OCI-LY3 (cell line): ENCODE measurements at regions not wholly inside any gene's neighbourhood (a gene's known extent, or its start where the extent isn't known, plus 50 kb on each side); places are given as distances from the start of the nearest gene placed in this dataset.

Experiments
- H2AFZ ChIP-seq: fragments of 200-600, 300-600 bp; shearing (Covaris generic); 2 replicates; pipeline ENCODE4 v1.6.0; 2014; ENCODE audit warnings: antibody characterized with exemption, low read depth, low read length
- H3K27ac ChIP-seq: fragments of 200-600, 300-600 bp; sonication (generic); 2 replicates; pipeline ENCODE4 v1.5.1; 2014; ENCODE audit warnings: mild to moderate bottlenecking, low read length, moderate library complexity, mixed read lengths
- H3K27me3 ChIP-seq: fragments of 200-600, 300-600 bp; sonication (generic); 2 replicates; pipeline ENCODE4 v1.6.1; 2014; ENCODE audit warnings: low read depth, low read length, mixed read lengths
- H3K36me3 ChIP-seq: fragments of 200-600, 300-600 bp; sonication (generic); replicated peaks from 2 replicates; pipeline ENCODE3; 2014; ENCODE audit warnings: low read depth, low read length, mixed read lengths
- H3K4me1 ChIP-seq: fragments of 300-600, 200-600 bp; sonication (generic); 2 replicates; pipeline ENCODE4 v1.6.1; 2014; ENCODE audit warnings: low read length, mixed read lengths
- H3K4me2 ChIP-seq: fragments of 200-600, 300-600 bp; sonication (generic); 2 replicates; pipeline ENCODE4 v1.6.1; 2014; ENCODE audit warnings: low read length, mixed read lengths
- H3K4me3 ChIP-seq: fragments of 300-600, 200-600 bp; sonication (generic); 2 replicates; pipeline ENCODE4 v1.5.1; 2014; ENCODE audit warnings: antibody characterized with exemption, mild to moderate bottlenecking, low read length, moderate library complexity
- H3K79me2 ChIP-seq: fragments of 300-600, 200-600 bp; shearing (Covaris generic); 2 replicates; pipeline ENCODE4 v1.6.1; 2014; ENCODE audit warnings: mild to moderate bottlenecking, low read length, mixed read lengths
- H3K9ac ChIP-seq: fragments of 300-600, 200-600 bp; shearing (Covaris generic); 2 replicates; pipeline ENCODE4 v1.6.0; 2014; ENCODE audit warnings: mild to moderate bottlenecking, low read length, moderate library complexity
- H3K9me3 ChIP-seq: fragments of 200-600, 300-600 bp; shearing (Covaris generic); 2 replicates; pipeline ENCODE4 v1.6.1; 2014; ENCODE audit warnings: low read length, mixed read lengths; ENCODE audit not compliant: insufficient read depth
- H4K20me1 ChIP-seq: fragments of 200-600, 300-600 bp; sonication (generic); 2 replicates; pipeline ENCODE4 v1.6.1; 2016; ENCODE audit warnings: low read length, mixed read lengths; ENCODE audit not compliant: insufficient read depth
- CTCF ChIP-seq: fragments of 200-600, 300-600 bp; sonication (generic); IDR thresholded peaks from 2 replicates; pipeline ENCODE4 v1.5.1; 2014; ENCODE audit warnings: antibody characterized with exemption, low read length, low read depth
- EZH2phosphoT487 ChIP-seq: fragments of 200-600 bp; shearing (Covaris generic); IDR thresholded peaks from 2 replicates; pipeline ENCODE4 v1.6.1; 2018; ENCODE audit warnings: antibody characterized with exemption, mixed run types, low read depth

DNA sequence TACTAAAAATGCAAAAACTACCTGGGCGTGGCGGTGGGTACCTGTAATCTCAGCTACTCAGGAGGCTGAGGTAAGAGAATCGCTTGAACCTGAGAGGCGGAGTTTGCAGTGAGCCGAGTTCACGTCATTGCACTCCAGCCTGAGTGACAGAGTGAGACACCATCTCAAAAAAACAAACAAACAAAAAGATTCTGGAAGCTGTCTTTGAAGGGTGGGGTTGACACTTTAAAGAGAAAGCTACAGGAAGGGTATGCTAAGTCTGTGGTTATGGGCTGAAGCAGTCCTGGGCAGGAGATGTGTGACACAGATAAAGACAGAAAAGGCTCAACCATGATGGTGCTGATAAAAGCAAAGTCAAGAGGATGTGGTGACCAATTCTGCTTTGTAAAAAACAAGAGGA, 328.5 kb upstream of the AMELY start:
- TF ChIP-seq EZH2phosphoT487, result no peak
- no peak for TF ChIP-seq CTCF
- H4K20me1 ChIP-seq, result no peaks in the 10 kb centered on the region
- H3K27me3 ChIP-seq, result no peaks in the 10 kb centered on the region
- no peaks in the 10 kb centered on the region for H3K36me3 ChIP-seq
- H3K4me2 ChIP-seq, result no peak overlapping the region
- H3K9me3 ChIP-seq, result no peaks in the 10 kb centered on the region
- H3K27ac ChIP-seq, result no peak overlapping the region
- no peaks in the 10 kb centered on the region for H3K79me2 ChIP-seq
- H3K4me3 ChIP-seq, result no peak overlapping the region
- H3K4me1 ChIP-seq, result no peaks in the 10 kb centered on the region
- H3K9ac ChIP-seq, result no peak overlapping the region
- H2AFZ ChIP-seq, result no peak overlapping the region

DNA sequence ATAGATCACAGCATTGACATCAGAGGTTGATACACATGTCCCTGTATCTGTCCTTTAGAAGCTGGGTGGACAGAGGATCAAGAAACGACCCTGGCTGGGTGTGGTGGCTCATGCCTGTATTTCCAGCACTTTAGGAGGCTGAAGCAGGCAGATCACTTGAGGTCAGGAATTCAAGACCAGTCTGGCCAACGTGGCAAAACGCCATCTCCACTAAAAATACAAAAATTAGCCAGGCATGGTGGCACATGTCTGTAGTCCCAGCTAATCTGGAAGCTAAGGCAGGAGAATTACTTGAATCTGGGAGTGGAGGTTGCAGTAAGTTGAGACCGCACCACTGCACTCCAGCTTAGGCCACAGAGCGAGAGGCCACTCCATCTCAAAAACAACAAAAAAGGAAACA, 300.4 kb upstream of the AMELY start:
- Histone ChIP-seq H3K27ac (no peak overlapping the region), H3K4me1 (no peaks in the 10 kb centered on the region), H3K4me3 (no peak overlapping the region), H3K36me3 (no peaks in the 10 kb centered on the region), H3K79me2 (no peaks in the 10 kb centered on the region), H4K20me1 (no peaks in the 10 kb centered on the region), H3K4me2 (no peak overlapping the region), H3K9me3 (no peaks in the 10 kb centered on the region), H2AFZ (no peak overlapping the region), H3K27me3 (no peaks in the 10 kb centered on the region), H3K9ac (no peak overlapping the region)
- no peak for TF ChIP-seq EZH2phosphoT487
- no peak for TF ChIP-seq CTCF

GRCh38 chrY:7204456-7204855, 292.9 kb upstream of the AMELY start:
- Histone ChIP-seq H3K27ac (no peak overlapping the region), H3K79me2 (no peaks in the 10 kb centered on the region), H3K4me2 (no peak overlapping the region), H3K4me1 (no peaks in the 10 kb centered on the region), H3K36me3 (no peaks in the 10 kb centered on the region), H3K4me3 (no peak overlapping the region), H3K9me3 (no peaks in the 10 kb centered on the region), H4K20me1 (no peaks in the 10 kb centered on the region), H3K27me3 (no peaks in the 10 kb centered on the region), H2AFZ (no peak overlapping the region), H3K9ac (no peak overlapping the region)
- TF ChIP-seq CTCF (no peak), EZH2phosphoT487 (no peak)

- TF ChIP-seq EZH2phosphoT487, result no peak
- TF ChIP-seq CTCF, result no peak
- H3K4me1 ChIP-seq, result no peaks in the 10 kb centered on the region
- no peaks in the 10 kb centered on the region for H3K79me2 ChIP-seq
- H2AFZ ChIP-seq, result no peak overlapping the region
- H3K9me3 ChIP-seq, result no peaks in the 10 kb centered on the region
- H3K27me3 ChIP-seq, result no peaks in the 10 kb centered on the region
- no peak overlapping the region for H3K4me2 ChIP-seq
- H3K9ac ChIP-seq, result no peak overlapping the region
- no peaks in the 10 kb centered on the region for H3K36me3 ChIP-seq
- no peaks in the 10 kb centered on the region for H4K20me1 ChIP-seq
- H3K27ac ChIP-seq, result no peak overlapping the region
- H3K4me3 ChIP-seq, result no peak overlapping the region
Measured at GRCh38 chrY:7182591-7182990, 271.0 kb upstream of the AMELY start.
